Upper lobe of left lung (tissue), 4 donors: ENCODE measurements at regions not wholly inside any gene's neighbourhood (a gene's known extent, or its start where the extent isn't known, plus 50 kb on each side); places are given as distances from the start of the nearest gene placed in this dataset.

ENCODE experiments used
- CTCF ChIP-seq, 6 experiments: fragments of 450-650 bp in 4 of 6; fragments of 200-600 bp in 2 of 6; sonication (generic) in 2 of 6; IDR thresholded peaks; one replicate each; pipeline ENCODE4 v1.5.1; 2016 to 2019; ENCODE audit warnings: antibody characterized with exemption in 6 of 6
- POLR2AphosphoS5 ChIP-seq, 2 donors: sonication (generic); formaldehyde crosslinking; IDR thresholded peaks; one replicate each; pipeline ENCODE4 v1.5.1; 2017; ENCODE audit warnings: antibody characterized with exemption in 2 of 2

GRCh38 chr6:68458447-68458846 lies 176.6 kb upstream of the ADGRB3 start:
- TF ChIP-seq CTCF (IDR thresholded peaks at IDR 0.05) (no peak), POLR2AphosphoS5 (IDR thresholded peaks at IDR 0.05) (no peak)
